ENCODE measurements at regions not wholly inside any gene's neighbourhood (a gene's known extent, or its start where the extent isn't known, plus 50 kb on each side); places are given as distances from the start of the nearest gene placed in this dataset.

- POLR2A ChIA-PET = no interaction called here
- no peak for TF ChIP-seq ARID3A (IDR thresholded peaks at IDR 0.05; ENCODE audit: borderline replicate concordance, low read depth, low read length)
- TF ChIP-seq CHD2 (IDR thresholded peaks at IDR 0.05; ENCODE audit: low read depth, low read length) = no peak
- no peak for TF ChIP-seq ESRRB (CRISPR knock-in tag; IDR thresholded peaks at IDR 0.05; ENCODE audit: borderline replicate concordance)
- no peak for TF ChIP-seq PCBP2 (IDR thresholded peaks at IDR 0.05; ENCODE audit: low read depth, low read length, poor library complexity, severe bottlenecking)
- TF ChIP-seq CBX1 (IDR thresholded peaks at IDR 0.05; ENCODE audit: low read depth) = no peak
- TF ChIP-seq ATF7 (IDR thresholded peaks at IDR 0.05) = no peak
- Histone ChIP-seq H3K4me1 (replicated peaks in 1 of 2; ENCODE audit: control insufficient read depth in 2 of 2, insufficient read depth in 2 of 2, low read length in 2 of 2) (no peaks in the 10 kb centered on the region), H3K4me2 (ENCODE audit: insufficient read depth, low read length) (no peak overlapping the region), H3K9me3 (replicated peaks; ENCODE audit: control insufficient read depth, insufficient read depth, low read depth, low read length) (no peaks in the 10 kb centered on the region), H3K79me2 (ENCODE audit: control insufficient read depth, insufficient read depth, low read length) (no peaks in the 10 kb centered on the region), H3K9ac (ENCODE audit: insufficient read depth in 1 of 2, low read depth in 2 of 2, low read length in 2 of 2) (peak overlapping the region in 1 of 2 experiments; percentile 31; a peak in 1 of 4 replicates), H3K27ac (ENCODE audit: extremely low read depth, low read depth, low read length) (no peak overlapping the region), H3K4me3 (no peak overlapping the region), H3K9me1 (ENCODE audit: control insufficient read depth, insufficient read depth, low read length) (no peaks in the 10 kb centered on the region), H3K27me3 (ENCODE audit: control insufficient read depth in 2 of 2, insufficient read depth in 2 of 2, low read length in 2 of 2) (no peaks in the 10 kb centered on the region), H3K36me3 (ENCODE audit: control insufficient read depth, insufficient read depth, low read length) (no peaks in the 10 kb centered on the region), H2AFZ (ENCODE audit: low read depth, low read length) (no peak overlapping the region), H4K20me1 (replicated peaks; ENCODE audit: control insufficient read depth, insufficient read depth, low read length) (no peaks in the 10 kb centered on the region)
- in situ Hi-C loops (cut with MboI) = no loop called here
- intact Hi-C loops (cut with micrococcal nuclease) = no loop called here
- DNase-seq (ENCODE audit: extremely low read depth in 1 of 4, low spot score in 3 of 4) (no peak), ATAC-seq (no peak), FAIRE-seq (no peak)
- CTCF ChIA-PET (ENCODE audit: low intra/inter-chr PET ratio) = no interaction called here
- BruUV-seq (replicated peaks) = no TSS peak
- 0% methylated on average over 1 of the region's 1 CpG for WGBS (ENCODE audit: insufficient coverage, low coverage, missing lambda C conversion rate)
Observed at GRCh38 chr1:218990019-218990418, 183.7 kb upstream of the LYPLAL1 start.
